SHP77 (cell line): ENCODE measurements at regions not wholly inside any gene's neighbourhood (a gene's known extent, or its start where the extent isn't known, plus 50 kb on each side); places are given as distances from the start of the nearest gene placed in this dataset.
"Not testable (repeated sequence)": the region's sequence is repeated elsewhere in the genome, so short reads cannot be mapped to it uniquely, and the experiment has no call there.

ENCODE experiments used
- DNase-seq, 2 experiments: peaks; one replicate each; lab custom pipeline; 2025; lab: John Stamatoyannopoulos, UW

DNA sequence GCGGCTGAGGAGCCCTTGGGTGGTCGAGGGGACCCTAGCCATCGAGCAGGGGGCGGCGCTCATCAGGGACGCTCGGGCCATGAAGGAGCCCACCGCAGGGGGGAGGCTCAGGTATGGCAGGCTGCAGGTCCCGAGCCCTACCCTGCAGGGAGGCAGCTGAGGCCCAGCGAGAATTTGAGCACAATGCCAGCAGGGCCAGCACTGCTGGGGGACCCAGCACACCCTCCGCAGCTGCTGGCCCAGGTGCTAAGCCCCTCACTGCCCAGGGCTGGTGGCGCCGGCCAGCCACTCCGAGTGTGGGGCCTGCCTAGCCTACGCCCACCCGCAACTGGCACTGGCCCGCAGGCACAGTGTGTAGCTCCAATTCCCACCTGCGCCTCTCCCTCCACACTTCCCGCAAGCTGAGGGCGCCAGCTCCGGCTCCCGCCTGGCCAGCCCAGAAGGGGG is 325.4 kb upstream of the FRG1 start:
- DNase-seq = no peak

GRCh38 chr4:189617741-189618140 is 322.9 kb upstream of the FRG1 start:
- not testable (repeated sequence) for DNase-seq

DNA sequence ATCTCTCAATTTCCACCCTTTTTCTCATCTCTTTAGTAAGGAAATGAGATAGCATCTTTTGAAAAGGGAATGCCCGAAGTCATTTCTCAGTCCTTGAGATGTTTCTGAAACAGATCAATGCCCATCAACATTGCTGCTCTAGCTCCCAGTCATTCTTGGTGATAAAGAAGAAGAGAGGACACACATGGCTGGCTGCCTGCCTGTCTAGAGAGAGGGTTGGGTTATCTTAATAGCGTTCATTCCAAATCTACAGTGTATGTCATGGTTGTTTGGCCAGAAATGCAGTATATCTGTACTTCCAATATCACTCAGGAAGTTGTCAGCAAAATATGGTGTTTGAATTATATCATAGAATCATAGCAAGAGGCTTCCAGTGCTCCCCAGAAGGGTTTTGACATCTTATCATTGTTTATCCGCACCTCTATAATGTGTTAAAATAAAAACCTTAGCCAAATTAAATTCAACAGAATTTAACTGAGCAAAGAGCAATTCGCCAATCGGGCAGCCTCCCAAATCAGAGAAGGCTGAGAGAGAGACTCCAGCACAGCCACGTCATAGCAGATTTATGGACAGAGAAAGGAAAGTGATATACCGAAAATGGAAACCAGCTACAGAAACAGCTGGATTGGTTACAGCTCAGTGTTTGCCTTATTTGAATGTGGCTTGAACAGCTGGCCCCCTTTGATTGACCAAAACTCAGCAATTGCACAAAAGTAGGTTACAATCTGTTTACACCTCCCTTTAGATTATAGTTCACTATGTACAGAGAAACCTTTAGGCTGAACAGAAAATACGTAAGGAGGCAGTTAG is 321.0 kb upstream of the FRG1 start:
- DNase-seq = not testable (repeated sequence)

DNA sequence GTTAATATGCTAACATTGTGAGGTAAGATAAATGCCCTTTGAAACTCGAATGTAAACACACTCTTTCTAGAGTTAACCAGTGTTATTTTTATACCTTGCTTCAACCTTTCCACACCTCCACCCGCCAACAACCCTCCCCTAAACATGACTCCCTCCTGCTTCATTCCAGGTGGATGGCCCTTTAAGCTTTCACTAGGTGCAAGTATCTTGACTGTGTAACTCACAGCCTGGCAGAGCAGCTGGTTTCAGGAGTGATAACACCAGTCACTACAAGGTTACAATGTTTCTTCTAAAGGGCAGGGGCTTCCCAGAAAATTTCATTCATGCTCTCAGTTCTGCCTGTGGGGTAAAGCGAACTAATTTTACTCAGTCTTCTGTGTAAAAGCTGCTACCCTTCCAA is 318.1 kb upstream of the FRG1 start:
- not testable (repeated sequence) for DNase-seq

GRCh38 chr4:189627041-189627440 is 313.6 kb upstream of the FRG1 start:
- not testable (repeated sequence) for DNase-seq

DNA sequence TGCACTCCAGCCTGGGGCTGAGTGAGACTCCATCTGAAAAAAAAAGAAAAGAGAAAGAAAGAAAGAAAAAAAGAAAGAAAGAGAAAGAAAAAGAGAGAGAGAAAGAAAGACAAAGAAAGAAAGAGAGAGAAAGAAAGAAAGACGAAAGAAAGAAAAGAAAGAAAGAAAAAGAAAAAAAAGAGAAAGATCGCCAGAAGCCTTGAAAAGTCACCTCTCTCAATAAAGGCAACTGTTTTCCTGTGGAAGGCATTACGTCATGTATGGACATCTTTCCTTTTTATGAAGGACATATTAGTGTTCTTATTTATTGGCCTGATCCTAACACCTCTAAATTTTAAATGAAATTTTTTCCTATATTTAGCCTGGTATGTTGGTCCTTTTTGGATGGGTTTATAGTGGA is 310.9 kb upstream of the FRG1 start:
- DNase-seq = not testable (repeated sequence)

- not testable (repeated sequence) for DNase-seq
Measured at GRCh38 chr4:189630913-189631567, 309.6 kb upstream of the FRG1 start.

GRCh38 chr4:189631568-189631916 is 309.1 kb upstream of the FRG1 start:
- DNase-seq = not testable (repeated sequence)

- DNase-seq = not testable (repeated sequence)
Measured at GRCh38 chr4:189650436-189650835, 290.2 kb upstream of the FRG1 start.

DNA sequence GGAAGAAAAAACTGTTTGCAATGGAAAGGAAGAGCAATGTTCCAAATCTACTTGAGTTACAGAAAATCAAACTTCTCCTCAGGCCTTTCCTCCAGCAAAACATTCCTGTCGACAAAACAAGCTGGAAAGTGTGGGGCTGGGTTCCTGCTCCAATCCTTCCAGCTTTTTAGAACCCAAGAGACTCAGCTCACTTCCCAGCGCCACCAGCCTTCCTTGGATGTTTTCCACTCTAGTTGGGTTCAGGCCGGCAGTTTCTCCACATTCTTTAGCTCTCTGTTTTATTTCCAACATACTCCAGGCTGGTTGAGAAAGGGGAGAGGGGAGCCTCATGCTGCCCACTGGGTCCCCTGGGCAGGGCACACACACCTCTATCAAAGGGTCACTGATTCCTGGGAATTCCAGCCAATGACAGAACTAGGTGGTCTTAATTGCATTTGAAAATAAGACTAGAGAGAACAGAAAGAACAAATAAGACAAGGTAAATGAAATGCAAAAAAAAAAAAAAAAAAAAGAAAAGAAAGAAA is 287.5 kb upstream of the FRG1 start:
- DNase-seq = not testable (repeated sequence)

DNA sequence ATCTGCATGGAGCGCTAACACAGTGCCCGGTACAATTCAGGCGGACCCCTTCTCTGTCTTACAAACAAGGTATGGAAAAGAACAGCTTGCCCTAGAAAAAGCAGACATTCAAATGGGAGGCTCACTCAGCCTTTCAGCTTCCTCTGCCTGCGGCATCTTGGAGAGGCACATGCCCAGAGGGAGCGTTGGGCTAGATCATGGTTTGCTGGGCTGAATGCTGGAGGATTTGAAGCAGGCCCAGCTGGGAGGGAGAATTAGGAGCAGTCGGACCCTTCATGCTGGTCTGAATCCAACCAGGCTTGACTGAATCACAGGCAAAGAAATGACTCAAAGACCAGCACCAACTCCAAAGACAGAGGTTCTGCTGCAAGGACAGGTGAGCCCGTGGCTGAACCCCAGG is 286.7 kb upstream of the FRG1 start:
- DNase-seq = not testable (repeated sequence)

- not testable (repeated sequence) for DNase-seq
Measured at GRCh38 chr4:189654396-189654795, 286.3 kb upstream of the FRG1 start.

DNA sequence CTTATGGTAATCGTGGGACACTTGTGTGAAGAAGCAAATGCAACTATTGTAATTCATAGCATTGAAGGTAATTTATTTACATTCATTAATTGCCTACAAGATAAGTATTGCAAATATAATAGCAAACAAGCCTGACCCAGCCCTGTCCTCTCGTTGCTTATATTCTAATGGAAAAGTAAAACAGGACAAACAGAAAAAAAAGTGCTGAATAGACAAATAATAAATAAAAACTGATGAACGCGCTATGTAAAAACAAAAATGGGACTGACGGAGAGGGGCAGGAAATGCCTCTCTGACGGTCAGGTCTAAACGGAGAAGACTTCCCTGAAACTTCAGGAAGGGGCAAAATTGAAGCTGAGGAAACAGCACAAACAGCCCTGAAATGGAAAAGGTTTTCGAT is 284.9 kb upstream of the FRG1 start:
- DNase-seq = not testable (repeated sequence)

GRCh38 chr4:189656641-189657040 is 284.0 kb upstream of the FRG1 start:
- no peak for DNase-seq

GRCh38 chr4:189658259-189658658 is 282.4 kb upstream of the FRG1 start:
- DNase-seq = not testable (repeated sequence)

GRCh38 chr4:189658831-189659230 is 281.8 kb upstream of the FRG1 start:
- not testable (repeated sequence) for DNase-seq

GRCh38 chr4:189659287-189659686 is 281.4 kb upstream of the FRG1 start:
- DNase-seq = no peak

DNA sequence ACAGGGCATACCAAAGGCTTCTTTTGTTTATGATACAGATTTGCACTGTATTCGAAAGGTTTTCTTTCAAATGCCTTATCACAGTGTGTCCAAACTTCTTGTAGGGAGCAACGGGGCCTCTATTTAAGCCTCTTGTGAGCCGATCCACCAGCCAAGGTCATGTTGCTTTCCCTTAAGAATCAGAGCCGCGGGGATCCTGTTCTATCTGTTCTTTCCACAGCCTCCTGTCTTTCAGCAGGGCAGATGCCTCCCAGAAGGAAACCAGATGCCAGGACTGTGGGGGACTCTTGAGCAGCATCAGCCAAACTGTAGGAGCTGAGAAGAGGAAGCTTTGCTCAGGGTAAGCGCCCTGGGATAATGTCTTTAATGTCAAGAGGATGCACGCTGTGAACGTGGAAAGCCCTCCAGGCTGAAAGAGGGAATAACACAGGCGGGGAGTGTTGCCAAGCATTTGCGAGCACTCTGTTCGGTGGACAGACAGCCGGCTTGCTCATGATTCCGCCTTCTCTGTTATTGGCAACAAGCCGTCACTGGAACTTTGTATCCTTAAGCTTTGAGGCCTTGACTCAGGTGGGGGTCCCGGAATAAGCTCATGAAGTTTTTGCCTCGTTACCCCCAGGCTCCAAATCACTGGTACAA is 279.8 kb upstream of the FRG1 start:
- DNase-seq = no peak

GRCh38 chr4:189664693-189665250 is 275.9 kb upstream of the FRG1 start:
- DNase-seq = no peak

- not testable (repeated sequence) for DNase-seq
Measured at GRCh38 chr4:189665712-189666305, 274.9 kb upstream of the FRG1 start.

DNA sequence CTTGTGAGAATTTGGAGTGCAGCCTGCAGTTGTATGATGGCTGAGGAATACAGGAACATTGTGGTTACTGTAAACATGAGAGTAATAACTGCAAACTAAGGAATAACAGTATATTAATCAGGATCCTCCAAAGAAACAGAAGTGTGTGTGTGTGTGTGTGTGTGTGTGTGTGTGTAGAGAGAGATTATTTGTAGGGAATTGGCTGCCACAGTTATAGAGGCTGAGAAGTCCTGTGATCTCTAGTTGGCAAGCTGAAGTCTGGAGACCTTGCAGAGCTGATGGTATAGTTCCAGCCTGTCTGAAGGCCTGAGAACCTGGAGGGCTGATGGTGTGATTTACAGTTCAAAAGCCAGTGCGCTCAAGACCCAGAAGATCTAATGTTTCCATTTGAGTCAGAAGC is 273.3 kb upstream of the FRG1 start:
- DNase-seq = not testable (repeated sequence)
